ENCODE measurements at regions not wholly inside any gene's neighbourhood (a gene's known extent, or its start where the extent isn't known, plus 50 kb on each side); places are given as distances from the start of the nearest gene placed in this dataset.

GRCh38 chr5:27191786-27192510 is 153.6 kb upstream of the CDH9 start:
- TF ChIP-seq CTCF (IDR thresholded peaks at IDR 0.05; ENCODE audit: control insufficient read depth, insufficient read depth, low read depth, low read length, missing control alignments): no peak
- H3K4me3 ChIP-seq (ENCODE audit: control insufficient read depth, low read depth, low read length): no peak overlapping the region
- no peak for DNase-seq (ENCODE audit: low read depth)

GRCh38 chr5:27172693-27173092 is 134.3 kb upstream of the CDH9 start:
- DNase-seq (ENCODE audit: low read depth): no peak
- no peak for TF ChIP-seq CTCF (IDR thresholded peaks at IDR 0.05; ENCODE audit: control insufficient read depth, insufficient read depth, low read depth, low read length, missing control alignments)
- H3K4me3 ChIP-seq (ENCODE audit: control insufficient read depth, low read depth, low read length): no peak overlapping the region

- no peak overlapping the region for H3K4me3 ChIP-seq (ENCODE audit: control insufficient read depth, low read depth, low read length)
These were observed 133.4 kb upstream of the CDH9 start for GRCh38 chr5:27171761-27172261.

GRCh38 chr5:27158775-27159174 is 120.4 kb upstream of the CDH9 start:
- TF ChIP-seq CTCF (IDR thresholded peaks at IDR 0.05; ENCODE audit: control insufficient read depth, insufficient read depth, low read depth, low read length, missing control alignments): no peak
- no peak overlapping the region for H3K4me3 ChIP-seq (ENCODE audit: control insufficient read depth, low read depth, low read length)
- no peak for DNase-seq (ENCODE audit: low read depth)

More at GRCh38 chr5:27171761-27172261, 133.4 kb upstream of the CDH9 start:
- TF ChIP-seq CTCF (IDR thresholded peaks at IDR 0.05; ENCODE audit: control insufficient read depth, insufficient read depth, low read depth, low read length, missing control alignments): no peak
- DNase-seq (ENCODE audit: low read depth): no peak

GRCh38 chr5:27158171-27158570 is 119.8 kb upstream of the CDH9 start:
- TF ChIP-seq CTCF (IDR thresholded peaks at IDR 0.05; ENCODE audit: control insufficient read depth, insufficient read depth, low read depth, low read length, missing control alignments): no peak
- H3K4me3 ChIP-seq (ENCODE audit: control insufficient read depth, low read depth, low read length): no peak overlapping the region
- no peak for DNase-seq (ENCODE audit: low read depth)

GRCh38 chr5:27144456-27144855 is 106.1 kb upstream of the CDH9 start:
- TF ChIP-seq CTCF (IDR thresholded peaks at IDR 0.05; ENCODE audit: control insufficient read depth, insufficient read depth, low read depth, low read length, missing control alignments): no peak
- DNase-seq (ENCODE audit: low read depth): no peak
- no peak overlapping the region for H3K4me3 ChIP-seq (ENCODE audit: control insufficient read depth, low read depth, low read length)

All from AG09309 (cell line).